ENCODE measurements at regions not wholly inside any gene's neighbourhood (a gene's known extent, or its start where the extent isn't known, plus 50 kb on each side); places are given as distances from the start of the nearest gene placed in this dataset.

- no peaks in the 10 kb centered on the region; the same call in 1 of the 2 replicates for H4K20me1 ChIP-seq (ENCODE audit: insufficient read depth, low read length)
- H3K4me3 ChIP-seq (ENCODE audit: low read depth in 1 of 2, low read length in 2 of 2): no peak overlapping the region
- no peak for DNase-seq
- H3K9ac ChIP-seq (ENCODE audit: low read depth, low read length): no peak overlapping the region
- no peak overlapping the region for H2AFZ ChIP-seq (ENCODE audit: low read depth, low read length)
- H3K4me1 ChIP-seq (ENCODE audit: insufficient read depth, low read length): peaks cover 10% of the 10 kb centered on the region
- ATAC-seq (ENCODE audit: insufficient read depth, low read depth): peak; percentile 59; the same call in 2 of the 3 replicates
- H3K36me3 ChIP-seq (ENCODE audit: insufficient read depth, low read length): no peaks in the 10 kb centered on the region
- no peak overlapping the region for H3K4me2 ChIP-seq (ENCODE audit: insufficient read depth, low read length)
- no peak for TF ChIP-seq EZH2 (IDR thresholded peaks at IDR 0.05; ENCODE audit: borderline replicate concordance, low read depth, low read length, severe bottlenecking)
- TF ChIP-seq CTCF (IDR thresholded peaks at IDR 0.05; ENCODE audit: borderline replicate concordance, extremely low read depth, low read length, poor library complexity, severe bottlenecking): no peak
- no peaks in the 10 kb centered on the region for H3K79me2 ChIP-seq (ENCODE audit: insufficient read depth, low read length)
- H3K27me3 ChIP-seq (ENCODE audit: insufficient read depth, low read length, poor library complexity): peaks cover 7% of the 10 kb centered on the region
- no peaks in the 10 kb centered on the region for H3K9me3 ChIP-seq (ENCODE audit: insufficient read depth, low read length, severe bottlenecking)
- no peak overlapping the region for H3K27ac ChIP-seq (ENCODE audit: low read length)
Observed at GRCh38 chr13:31898378-31899071, 133.0 kb upstream of the FRY start.

GRCh38 chr13:31901985-31902384 lies 129.6 kb upstream of the FRY start:
- Histone ChIP-seq H3K9ac (ENCODE audit: low read depth, low read length) (no peak overlapping the region), H3K4me2 (ENCODE audit: insufficient read depth, low read length) (no peak overlapping the region), H3K79me2 (ENCODE audit: insufficient read depth, low read length) (no peaks in the 10 kb centered on the region), H4K20me1 (ENCODE audit: insufficient read depth, low read length) (no peaks in the 10 kb centered on the region; the same call in 1 of the 2 replicates), H3K4me3 (ENCODE audit: low read depth in 1 of 2, low read length in 2 of 2) (no peak overlapping the region), H3K27ac (ENCODE audit: low read length) (no peak overlapping the region), H3K4me1 (ENCODE audit: insufficient read depth, low read length) (peaks cover 3% of the 10 kb centered on the region; the same call in 1 of the 2 replicates), H3K9me3 (ENCODE audit: insufficient read depth, low read length, severe bottlenecking) (no peaks in the 10 kb centered on the region), H3K27me3 (ENCODE audit: insufficient read depth, low read length, poor library complexity) (peaks cover 7% of the 10 kb centered on the region), H2AFZ (ENCODE audit: low read depth, low read length) (no peak overlapping the region), H3K36me3 (ENCODE audit: insufficient read depth, low read length) (no peaks in the 10 kb centered on the region)
- ATAC-seq (ENCODE audit: insufficient read depth, low read depth) (no peak), DNase-seq (no peak)
- no peak for TF ChIP-seq EZH2 (IDR thresholded peaks at IDR 0.05; ENCODE audit: borderline replicate concordance, low read depth, low read length, severe bottlenecking)
- TF ChIP-seq CTCF (IDR thresholded peaks at IDR 0.05; ENCODE audit: borderline replicate concordance, extremely low read depth, low read length, poor library complexity, severe bottlenecking): no peak

- H2AFZ ChIP-seq (ENCODE audit: low read depth, low read length): no peak overlapping the region
- H3K27me3 ChIP-seq (ENCODE audit: insufficient read depth, low read length, poor library complexity): peaks cover 7% of the 10 kb centered on the region
- no peaks in the 10 kb centered on the region for H3K9me3 ChIP-seq (ENCODE audit: insufficient read depth, low read length, severe bottlenecking)
- H3K27ac ChIP-seq (ENCODE audit: low read length): no peak overlapping the region
- H3K4me1 ChIP-seq (ENCODE audit: insufficient read depth, low read length): peaks cover 3% of the 10 kb centered on the region; the same call in 1 of the 2 replicates
- no peak for DNase-seq
- no peak for ATAC-seq (ENCODE audit: insufficient read depth, low read depth)
- H3K79me2 ChIP-seq (ENCODE audit: insufficient read depth, low read length): no peaks in the 10 kb centered on the region
- H3K4me3 ChIP-seq (ENCODE audit: low read depth in 1 of 2, low read length in 2 of 2): no peak overlapping the region
- TF ChIP-seq EZH2 (IDR thresholded peaks at IDR 0.05; ENCODE audit: borderline replicate concordance, low read depth, low read length, severe bottlenecking) (no peak), CTCF (IDR thresholded peaks at IDR 0.05; ENCODE audit: borderline replicate concordance, extremely low read depth, low read length, poor library complexity, severe bottlenecking) (no peak)
- no peaks in the 10 kb centered on the region; the same call in 1 of the 2 replicates for H4K20me1 ChIP-seq (ENCODE audit: insufficient read depth, low read length)
- no peak overlapping the region for H3K9ac ChIP-seq (ENCODE audit: low read depth, low read length)
- H3K36me3 ChIP-seq (ENCODE audit: insufficient read depth, low read length): no peaks in the 10 kb centered on the region
- H3K4me2 ChIP-seq (ENCODE audit: insufficient read depth, low read length): no peak overlapping the region
Observed at GRCh38 chr13:31903111-31903815, 128.3 kb upstream of the FRY start.

Measured in DND-41 (cell line).